Ishikawa (cell line): ENCODE measurements at regions not wholly inside any gene's neighbourhood (a gene's known extent, or its start where the extent isn't known, plus 50 kb on each side); places are given as distances from the start of the nearest gene placed in this dataset.
A peak's percentile ranks its signal among the peaks of the same experiment; 100 is the strongest.

Experiments
- CEBPB ChIP-seq: IDR thresholded peaks from 2 replicates; pipeline ENCODE4 v1.6.1; 2012
- CREB1 ChIP-seq: IDR thresholded peaks from 2 replicates; pipeline ENCODE4 v1.6.1; 2012; ENCODE audit warnings: low read depth
- EGR1 ChIP-seq: IDR thresholded peaks from 2 replicates; pipeline ENCODE4 v1.6.1; 2012
- EP300 ChIP-seq: IDR thresholded peaks from 2 replicates; pipeline ENCODE4 v1.6.1; 2012; ENCODE audit warnings: borderline replicate concordance
- FOXM1 ChIP-seq: IDR thresholded peaks from 2 replicates; pipeline ENCODE4 v1.6.1; 2012; ENCODE audit warnings: low read depth, borderline replicate concordance
- NFIC ChIP-seq: IDR thresholded peaks from 2 replicates; pipeline ENCODE4 v1.6.1; 2012
- RAD21 ChIP-seq: IDR thresholded peaks from 2 replicates; pipeline ENCODE4 v1.6.1; 2012; ENCODE audit warnings: low read depth
- TAF1 ChIP-seq: IDR thresholded peaks from 2 replicates; pipeline ENCODE4 v1.6.1; 2012; ENCODE audit warnings: low read depth, mild to moderate bottlenecking
- TCF12 ChIP-seq: IDR thresholded peaks from 2 replicates; pipeline ENCODE4 v1.6.1; 2012; ENCODE audit warnings: low read depth
- TEAD4 ChIP-seq: IDR thresholded peaks from 2 replicates; pipeline ENCODE4 v1.6.1; 2012
- YY1 ChIP-seq: IDR thresholded peaks from 2 replicates; pipeline ENCODE4 v1.6.1; 2012; ENCODE audit warnings: low read depth
- ZBTB7A ChIP-seq: IDR thresholded peaks from 2 replicates; pipeline ENCODE4 v1.6.1; 2012; ENCODE audit warnings: low read depth
- TF ChIP-seq, protein P1 (sequence below): IDR thresholded peaks from 2 replicates; pipeline ENCODE4 v1.6.1; 2012
- TF ChIP-seq, protein P2 (sequence below): IDR thresholded peaks from 2 replicates; pipeline ENCODE4 v1.6.1; 2012; ENCODE audit warnings: low read depth, mild to moderate bottlenecking
- TF ChIP-seq, protein P3 (sequence below): IDR thresholded peaks from 2 replicates; pipeline ENCODE4 v1.6.1; 2012

DNA sequence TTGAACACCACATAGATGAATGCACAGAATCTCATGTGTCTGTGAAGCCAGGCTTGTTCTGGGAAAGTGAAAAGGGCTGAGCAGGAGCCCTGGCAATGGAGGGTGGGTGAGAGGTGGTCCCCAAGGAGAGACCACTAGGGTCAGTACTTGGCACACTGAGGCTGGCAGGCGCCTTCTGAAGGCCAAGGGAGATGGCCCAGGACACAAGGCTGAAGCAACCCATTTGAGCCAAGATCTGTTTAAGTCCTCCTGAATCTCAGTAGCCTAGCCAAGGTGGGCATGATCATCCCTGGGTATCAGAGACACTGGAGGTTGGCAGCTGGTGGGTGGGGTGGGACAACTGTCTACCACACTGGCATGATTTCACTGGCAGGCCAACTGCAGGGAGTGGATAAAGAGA lies 1741.2 kb downstream of the TP53TG3F start:
- TF ChIP-seq FOXM1 (no peak), TEAD4 (no peak)

DNA sequence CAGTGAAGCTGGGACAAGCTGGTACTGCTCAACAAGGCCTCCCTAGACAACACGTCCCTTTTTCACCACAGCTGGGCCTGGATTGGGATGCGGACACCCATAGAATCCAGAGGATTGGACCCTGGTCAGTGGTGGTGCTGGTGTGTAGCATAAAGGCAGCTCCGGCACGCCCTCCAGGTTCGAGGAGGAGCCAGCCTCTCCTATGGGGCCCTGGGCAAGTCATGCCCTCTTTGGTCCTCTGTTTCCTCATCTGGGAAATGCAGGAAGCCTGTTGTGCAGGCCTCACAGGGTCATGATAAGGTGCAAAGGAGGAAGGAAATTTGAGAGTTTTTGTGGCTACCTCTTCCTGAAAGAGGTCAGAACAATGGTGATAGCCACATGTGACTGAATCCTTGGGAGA lies 1741.7 kb downstream of the TP53TG3F start:
- TF ChIP-seq RAD21 (no peak), EP300 (no peak), YY1 (no peak), CEBPB (no peak), FOXM1 (no peak)
- TF ChIP-seq, protein P1, sequence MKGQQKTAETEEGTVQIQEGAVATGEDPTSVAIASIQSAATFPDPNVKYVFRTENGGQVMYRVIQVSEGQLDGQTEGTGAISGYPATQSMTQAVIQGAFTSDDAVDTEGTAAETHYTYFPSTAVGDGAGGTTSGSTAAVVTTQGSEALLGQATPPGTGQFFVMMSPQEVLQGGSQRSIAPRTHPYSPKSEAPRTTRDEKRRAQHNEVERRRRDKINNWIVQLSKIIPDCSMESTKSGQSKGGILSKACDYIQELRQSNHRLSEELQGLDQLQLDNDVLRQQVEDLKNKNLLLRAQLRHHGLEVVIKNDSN, result no peak
- TF ChIP-seq, protein P2, sequence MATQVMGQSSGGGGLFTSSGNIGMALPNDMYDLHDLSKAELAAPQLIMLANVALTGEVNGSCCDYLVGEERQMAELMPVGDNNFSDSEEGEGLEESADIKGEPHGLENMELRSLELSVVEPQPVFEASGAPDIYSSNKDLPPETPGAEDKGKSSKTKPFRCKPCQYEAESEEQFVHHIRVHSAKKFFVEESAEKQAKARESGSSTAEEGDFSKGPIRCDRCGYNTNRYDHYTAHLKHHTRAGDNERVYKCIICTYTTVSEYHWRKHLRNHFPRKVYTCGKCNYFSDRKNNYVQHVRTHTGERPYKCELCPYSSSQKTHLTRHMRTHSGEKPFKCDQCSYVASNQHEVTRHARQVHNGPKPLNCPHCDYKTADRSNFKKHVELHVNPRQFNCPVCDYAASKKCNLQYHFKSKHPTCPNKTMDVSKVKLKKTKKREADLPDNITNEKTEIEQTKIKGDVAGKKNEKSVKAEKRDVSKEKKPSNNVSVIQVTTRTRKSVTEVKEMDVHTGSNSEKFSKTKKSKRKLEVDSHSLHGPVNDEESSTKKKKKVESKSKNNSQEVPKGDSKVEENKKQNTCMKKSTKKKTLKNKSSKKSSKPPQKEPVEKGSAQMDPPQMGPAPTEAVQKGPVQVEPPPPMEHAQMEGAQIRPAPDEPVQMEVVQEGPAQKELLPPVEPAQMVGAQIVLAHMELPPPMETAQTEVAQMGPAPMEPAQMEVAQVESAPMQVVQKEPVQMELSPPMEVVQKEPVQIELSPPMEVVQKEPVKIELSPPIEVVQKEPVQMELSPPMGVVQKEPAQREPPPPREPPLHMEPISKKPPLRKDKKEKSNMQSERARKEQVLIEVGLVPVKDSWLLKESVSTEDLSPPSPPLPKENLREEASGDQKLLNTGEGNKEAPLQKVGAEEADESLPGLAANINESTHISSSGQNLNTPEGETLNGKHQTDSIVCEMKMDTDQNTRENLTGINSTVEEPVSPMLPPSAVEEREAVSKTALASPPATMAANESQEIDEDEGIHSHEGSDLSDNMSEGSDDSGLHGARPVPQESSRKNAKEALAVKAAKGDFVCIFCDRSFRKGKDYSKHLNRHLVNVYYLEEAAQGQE, result no peak
- TF ChIP-seq, protein P3, sequence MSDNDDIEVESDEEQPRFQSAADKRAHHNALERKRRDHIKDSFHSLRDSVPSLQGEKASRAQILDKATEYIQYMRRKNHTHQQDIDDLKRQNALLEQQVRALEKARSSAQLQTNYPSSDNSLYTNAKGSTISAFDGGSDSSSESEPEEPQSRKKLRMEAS, result no peak

DNA sequence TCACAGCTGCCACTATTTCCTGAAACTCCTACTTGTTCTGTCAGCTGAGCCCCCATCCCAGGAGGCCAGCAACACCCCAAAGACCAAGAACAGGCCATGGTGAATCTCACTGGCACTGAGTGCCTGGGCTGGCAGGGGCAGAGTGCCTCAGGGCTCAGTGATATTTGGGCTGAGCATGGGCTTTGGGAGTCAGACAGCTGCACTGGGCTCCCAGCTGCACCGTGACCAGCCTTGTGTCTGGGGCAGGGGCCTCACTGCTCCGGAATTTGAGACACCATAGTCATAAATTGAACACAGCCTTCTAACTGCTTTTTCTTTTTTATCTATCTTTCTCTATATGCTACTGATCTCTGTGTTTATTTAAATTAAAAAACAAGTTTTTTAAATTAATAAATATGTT lies 1744.2 kb downstream of the TP53TG3F start:
- TF ChIP-seq TAF1 (no peak), YY1 (no peak), EGR1 (no peak), FOXM1 (no peak), CREB1 (no peak), NFIC (no peak), TEAD4 (no peak), TCF12 (no peak), EP300 (no peak), RAD21 (no peak), ZBTB7A (no peak), CEBPB (no peak)
- TF ChIP-seq, protein P3, result no peak
- TF ChIP-seq, protein P2, result no peak
- TF ChIP-seq, protein P1, result no peak

DNA sequence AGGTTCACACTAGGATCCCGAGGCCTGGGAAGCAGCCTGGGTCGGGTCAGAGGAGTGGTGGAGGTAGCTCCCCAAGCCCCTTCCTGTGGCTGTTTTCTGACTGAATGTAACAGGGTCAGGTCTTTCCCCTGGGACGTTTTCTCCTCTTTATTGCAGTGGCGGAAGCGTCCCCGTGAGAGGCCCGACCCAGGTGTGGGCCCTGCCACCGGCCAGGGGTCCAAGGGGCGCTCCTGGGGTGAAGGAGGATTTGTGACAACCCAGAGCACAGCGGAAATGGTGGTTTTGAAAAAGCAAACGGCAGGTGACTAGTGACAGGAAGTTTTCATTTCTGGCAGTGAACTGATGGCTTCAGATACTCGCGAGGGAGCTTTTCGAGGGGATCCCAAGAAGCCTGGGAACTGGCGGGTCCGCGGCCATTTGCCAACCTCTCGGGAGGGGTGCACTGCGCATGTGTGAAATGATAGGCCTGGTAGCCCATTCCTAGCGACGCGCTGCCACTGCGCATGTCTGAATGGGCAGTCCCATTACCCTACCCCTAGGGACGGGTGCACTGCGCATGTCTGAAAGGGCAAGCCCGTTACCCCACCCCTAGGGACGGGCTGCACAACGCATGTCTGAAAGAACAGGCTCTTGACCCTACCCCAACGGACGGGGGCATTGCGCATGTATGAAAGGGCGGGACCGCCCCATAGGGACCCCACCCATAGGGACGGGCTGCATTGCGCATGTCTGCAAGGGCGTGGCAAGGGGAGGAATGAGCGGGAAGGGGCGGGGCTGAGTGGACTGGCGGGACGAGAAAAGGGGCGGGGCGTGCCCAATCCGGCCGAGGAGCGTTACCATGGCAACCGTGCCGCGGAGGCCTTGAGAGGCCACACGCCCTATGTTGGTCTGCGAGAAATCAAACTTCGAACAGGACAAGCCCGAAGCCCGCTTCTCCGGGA lies 1747.9 kb downstream of the TP53TG3F start:
- TF ChIP-seq, protein P2, result no peak
- TF ChIP-seq, protein P1, result no peak
- TF ChIP-seq YY1 (peak; percentile 73), RAD21 (no peak), TAF1 (peak; percentile 77), TCF12 (no peak), FOXM1 (no peak), ZBTB7A (0 out of 2 replicates have a peak, but pooled peaks have one; percentile 35), CEBPB (no peak)
- TF ChIP-seq, protein P3, result peak; percentile 49; the same call in 1 of the 2 replicates
